Activated CD4-positive, alpha-beta T cell treated with anti-CD3 and anti-CD28 coated beads, Interleukin-2, amount 50 U/mL, for 1 hour (primary cell): ENCODE measurements at regions not wholly inside any gene's neighbourhood (a gene's known extent, or its start where the extent isn't known, plus 50 kb on each side); places are given as distances from the start of the nearest gene placed in this dataset.

ENCODE experiments used
- DNase-seq: peaks from one replicate; pipeline ENCODE4 v3.0.0-alpha.2; 2020

DNA sequence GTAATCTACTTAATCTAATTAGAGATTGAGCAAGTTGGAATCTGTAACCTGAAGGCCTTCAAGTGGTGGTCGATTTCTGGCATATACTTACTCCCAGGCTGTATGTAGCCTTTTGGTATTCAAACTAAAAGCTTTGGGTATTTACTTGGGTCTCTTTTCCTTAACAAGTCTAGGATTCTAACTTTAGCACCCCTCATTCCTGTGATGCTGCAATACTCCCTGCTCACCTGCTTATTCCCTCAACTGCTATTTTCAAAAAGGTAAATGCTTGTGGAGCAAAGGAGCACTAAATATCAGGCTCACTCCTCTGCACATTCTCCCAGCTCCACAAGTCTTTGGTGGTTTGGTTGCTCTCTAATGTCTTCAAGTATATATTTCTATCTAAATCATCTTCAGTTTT is 68.0 kb upstream of the CYYR1 start:
- DNase-seq = no peak

GRCh38 chr21:26637201-26637745 is 64.2 kb upstream of the CYYR1 start:
- DNase-seq = no peak

DNA sequence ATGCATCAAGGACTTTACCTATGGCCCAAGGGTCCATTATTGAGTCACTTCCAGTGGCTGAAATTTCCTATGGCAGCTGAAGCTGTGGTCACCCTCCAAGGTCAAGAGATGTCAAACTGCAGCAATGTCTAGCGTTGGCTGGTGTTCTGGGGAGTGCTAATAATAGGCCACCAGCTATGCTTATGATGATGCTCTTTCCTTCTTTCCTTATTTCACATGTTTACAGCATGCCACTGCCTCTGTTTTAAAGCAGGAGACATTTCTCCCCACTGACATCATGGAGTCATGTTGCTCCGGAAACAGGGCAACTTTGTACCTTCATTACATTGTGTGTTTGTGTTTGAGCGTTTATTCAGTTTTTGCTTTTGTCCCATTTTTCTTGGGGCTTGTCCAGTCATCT is 62.6 kb upstream of the CYYR1 start:
- DNase-seq = no peak

DNA sequence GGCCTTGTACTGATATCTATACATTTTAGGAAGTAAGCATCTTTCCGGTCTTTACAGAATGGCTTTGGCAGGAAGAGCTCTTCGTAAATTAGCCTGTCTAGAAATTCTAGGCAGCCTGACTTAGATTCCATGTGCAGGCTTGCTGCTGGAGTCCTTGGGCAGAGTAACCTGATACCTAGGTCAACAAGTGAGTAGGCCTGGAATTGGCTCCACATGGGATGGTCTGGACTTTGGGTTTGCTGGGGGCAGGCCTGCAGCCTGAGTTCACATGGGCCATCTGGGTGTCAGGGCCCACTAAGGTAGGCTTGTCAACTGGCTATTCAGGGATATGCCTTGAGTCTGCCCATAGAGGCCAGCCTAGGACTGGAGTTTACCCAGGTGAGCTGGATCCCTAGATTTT is 59.6 kb upstream of the CYYR1 start:
- DNase-seq = no peak

DNA sequence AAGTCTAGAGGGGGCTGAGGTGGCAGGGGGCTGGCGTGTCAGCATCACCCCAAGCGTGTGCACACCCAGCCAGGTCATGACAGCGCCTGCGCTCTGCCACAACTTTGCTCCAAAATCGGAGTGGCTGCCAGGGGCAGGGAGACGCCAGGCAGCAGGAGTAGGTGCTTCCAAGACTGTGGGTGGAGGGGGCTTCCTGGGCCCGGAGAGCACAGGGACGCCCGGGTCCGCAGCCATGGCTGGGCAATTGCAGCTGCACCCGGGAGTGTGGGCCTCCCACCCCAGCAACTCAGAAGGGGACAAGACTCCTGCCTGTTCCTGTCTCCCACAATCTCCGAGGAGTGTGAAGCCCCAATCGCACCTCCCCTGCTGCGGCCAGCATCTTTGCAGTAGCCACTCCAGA is 53.1 kb upstream of the CYYR1 start:
- DNase-seq = no peak

- DNase-seq = no peak
These were observed 52.0 kb upstream of the CYYR1 start for GRCh38 chr21:26624983-26625519.
